GM19193 (cell line): ENCODE measurements at regions not wholly inside any gene's neighbourhood (a gene's known extent, or its start where the extent isn't known, plus 50 kb on each side); places are given as distances from the start of the nearest gene placed in this dataset.

Experiments
- POLR2A ChIP-seq: IDR thresholded peaks from 4 replicates; pipeline ENCODE4 v1.6.1; 2011; ENCODE audit not compliant: insufficient read depth, insufficient read length; ENCODE audit errors: extremely low read depth

DNA sequence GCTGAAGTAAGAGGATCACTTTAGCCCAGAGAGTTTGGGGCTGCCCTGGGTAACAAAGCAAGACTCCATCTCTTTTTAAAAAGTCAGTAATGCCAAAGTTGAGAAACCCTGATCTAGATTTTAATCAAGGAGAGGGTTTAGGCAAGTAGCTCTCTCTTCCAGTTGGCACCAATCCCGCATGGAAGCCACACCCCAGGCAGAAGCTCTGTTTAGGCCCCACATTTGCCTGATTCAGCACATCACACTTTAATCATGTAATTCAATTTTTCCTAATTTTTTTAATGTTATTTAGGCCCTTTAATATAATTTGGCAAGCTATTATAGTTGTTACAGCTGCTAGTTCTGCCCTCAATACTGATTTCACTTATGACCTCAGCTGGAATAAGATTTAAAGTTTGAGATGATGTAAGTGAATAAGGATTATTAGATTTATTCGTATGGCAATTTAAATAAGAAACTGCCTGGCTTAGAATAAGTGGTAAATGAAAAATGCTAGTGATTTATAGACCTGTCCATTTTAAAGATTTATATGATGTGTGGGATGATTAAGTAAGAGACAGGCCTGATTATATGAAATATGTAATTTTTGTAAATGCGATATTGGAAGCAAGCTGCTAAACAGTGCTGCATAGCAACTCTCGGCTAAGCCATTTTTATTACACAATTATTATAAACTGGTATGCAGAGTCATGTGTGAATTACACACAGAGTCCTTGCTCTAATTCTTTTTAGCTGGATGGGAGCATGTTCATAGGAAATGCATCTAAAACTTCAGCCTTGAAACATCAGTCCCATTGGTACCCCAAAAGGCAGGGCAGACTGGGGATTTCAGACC lies 80.2 kb upstream of the NFE2L3 start:
- no peak for TF ChIP-seq POLR2A

DNA sequence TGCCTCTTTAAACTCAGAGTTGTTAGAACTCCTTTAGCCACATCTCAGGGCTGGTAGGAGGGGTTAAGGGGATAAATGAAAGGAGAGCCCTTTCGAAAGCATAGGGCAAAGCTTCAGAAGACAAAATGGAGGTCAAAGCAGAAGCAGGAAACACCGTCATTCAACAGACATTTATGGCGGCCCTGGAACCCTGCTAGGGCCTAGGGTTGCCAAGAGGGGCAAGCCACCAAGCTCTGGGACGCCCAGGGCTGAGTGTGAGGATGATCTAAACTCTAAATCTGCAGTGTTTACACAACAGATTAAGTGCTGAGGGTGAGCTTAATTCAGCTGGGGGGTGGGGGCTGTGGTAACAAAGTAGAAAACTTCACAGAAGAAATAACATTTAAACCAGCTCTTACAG lies 79.0 kb upstream of the NFE2L3 start:
- no peak for TF ChIP-seq POLR2A

DNA sequence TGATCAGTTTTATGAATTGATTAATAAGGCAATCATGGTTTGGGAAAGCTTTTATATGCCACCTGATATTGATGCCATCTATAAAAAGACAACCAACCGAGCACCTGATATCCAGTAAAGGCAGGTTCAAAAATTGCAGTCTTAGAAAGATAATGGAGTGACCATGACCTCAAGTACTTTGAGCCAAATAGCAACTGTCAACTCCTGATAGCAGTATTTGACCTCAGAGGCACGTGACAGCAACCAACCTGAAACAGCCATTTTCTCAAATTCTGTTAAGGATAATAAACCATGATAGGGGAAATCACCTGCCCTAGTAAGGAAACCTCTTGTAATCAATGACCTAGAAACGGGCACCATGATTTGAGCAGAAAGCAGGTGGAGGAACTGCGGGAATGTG lies 77.1 kb upstream of the NFE2L3 start:
- no peak for TF ChIP-seq POLR2A

DNA sequence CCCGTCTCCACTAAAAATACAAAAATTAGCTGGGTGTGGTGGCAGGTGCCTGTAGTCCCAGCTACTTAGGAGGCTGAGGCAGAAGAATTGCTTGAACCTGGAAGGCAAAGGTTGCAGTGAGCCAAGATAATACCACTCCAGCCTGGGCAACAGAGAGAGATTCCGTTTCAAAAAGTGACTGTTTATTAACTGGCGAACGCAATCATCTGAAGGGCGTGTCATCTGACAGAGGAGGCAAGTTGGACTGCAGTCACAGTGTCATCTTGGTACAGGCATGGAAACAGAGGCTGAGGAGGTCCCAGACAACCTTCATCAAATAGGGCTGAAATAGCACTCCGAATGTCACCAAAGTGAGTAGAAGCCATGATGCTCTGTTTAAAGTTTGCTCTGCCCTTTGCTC lies 75.3 kb upstream of the NFE2L3 start:
- no peak for TF ChIP-seq POLR2A

DNA sequence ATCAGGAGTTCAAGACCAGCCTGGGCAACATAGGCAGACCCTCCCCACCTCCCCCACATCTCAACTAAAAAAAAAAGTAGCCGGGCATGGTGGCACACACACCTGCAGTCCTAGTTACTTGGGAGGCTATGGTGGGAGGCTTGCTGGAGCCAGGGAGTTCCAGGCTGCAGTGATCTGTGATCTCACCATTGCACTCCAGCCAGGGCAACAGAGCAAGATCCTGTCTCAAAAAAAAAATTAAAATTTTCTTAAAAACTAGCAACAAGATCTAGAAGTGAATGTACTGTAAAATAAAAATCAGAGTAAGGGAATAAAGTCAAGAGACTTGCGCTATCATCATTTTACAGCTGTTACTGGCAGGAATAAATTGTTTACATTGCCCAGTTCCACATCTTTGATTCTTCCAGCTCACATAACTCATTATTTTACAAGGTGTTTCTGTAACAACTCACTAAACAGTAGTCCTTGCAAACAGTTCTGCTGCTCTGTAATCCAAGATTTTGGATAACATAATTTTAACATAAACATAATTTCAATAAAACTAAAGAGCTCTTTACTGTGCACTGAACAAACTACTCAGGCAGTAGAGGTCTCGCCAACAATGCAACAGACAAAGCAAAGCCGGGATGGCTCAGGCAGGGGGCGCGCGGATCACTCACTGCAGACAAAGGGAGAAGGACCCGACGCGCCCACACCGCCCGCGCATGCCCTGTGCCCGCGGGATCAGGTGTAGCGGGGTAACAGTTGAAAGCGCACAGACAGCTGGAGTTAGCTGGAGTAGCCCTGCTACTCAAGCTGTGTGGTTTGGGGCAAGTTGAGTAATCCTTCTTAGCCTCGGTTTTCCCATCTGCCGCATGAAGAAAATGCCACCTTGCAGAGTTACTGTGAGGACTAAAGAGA lies 73.3 kb upstream of the NFE2L3 start:
- TF ChIP-seq POLR2A: no peak

DNA sequence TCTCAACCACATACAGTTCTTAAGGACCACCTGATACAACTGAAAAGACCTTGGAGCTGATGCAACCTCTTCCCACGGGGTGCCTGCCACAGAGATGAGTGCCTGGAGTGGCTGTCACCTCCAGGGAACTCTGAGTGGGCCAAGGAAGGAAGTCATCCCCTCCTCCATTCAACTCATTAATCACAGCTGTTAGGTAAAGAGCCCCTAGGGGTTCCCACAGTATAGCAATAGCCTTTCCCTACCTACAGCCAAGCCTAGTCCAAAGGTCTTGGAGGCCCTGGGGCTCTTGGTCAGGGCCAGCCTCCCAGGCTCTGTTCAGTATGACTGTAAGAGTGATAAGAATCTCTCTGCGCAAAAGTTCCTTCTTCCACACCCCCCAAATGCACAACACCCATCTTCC lies 70.4 kb upstream of the NFE2L3 start:
- TF ChIP-seq POLR2A: no peak

DNA sequence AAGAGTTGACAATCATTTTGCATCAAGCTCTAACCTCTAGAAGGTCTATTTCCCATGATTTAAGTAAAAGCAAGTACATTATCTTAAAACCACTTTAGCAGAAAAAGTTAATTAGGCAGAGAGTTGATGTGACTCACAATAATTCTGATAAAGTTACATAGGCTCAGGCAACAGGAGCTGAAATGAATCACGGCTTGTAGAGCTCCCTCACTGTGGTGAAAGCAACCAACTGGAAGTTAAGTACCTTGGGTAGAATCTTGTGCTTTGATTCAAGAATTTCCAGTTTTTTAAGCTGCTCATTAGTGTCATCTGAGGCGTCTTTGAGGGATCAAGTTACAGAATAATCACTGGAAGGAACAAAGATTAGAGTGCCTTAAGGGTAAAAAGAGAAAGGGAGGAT lies 68.9 kb upstream of the NFE2L3 start:
- no peak for TF ChIP-seq POLR2A

DNA sequence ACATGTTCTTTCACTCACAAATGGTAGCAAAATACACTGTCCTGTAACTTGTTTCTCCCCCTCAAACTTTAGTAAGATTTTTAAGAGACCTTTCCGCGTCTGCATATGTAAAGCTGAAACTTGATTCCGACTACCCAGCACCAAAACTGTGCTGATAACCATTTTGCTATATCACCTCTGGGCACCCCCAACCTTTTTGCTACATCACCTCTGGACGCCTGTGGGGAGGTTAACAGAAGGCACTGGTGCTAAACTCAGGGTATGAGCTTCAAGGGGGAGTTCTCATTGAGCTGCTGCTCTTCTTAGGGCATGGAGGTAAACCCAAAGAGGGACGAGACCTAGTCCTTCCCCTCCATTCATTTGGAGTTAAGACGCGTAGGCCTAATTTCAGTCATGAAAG lies 67.6 kb upstream of the NFE2L3 start:
- TF ChIP-seq POLR2A: no peak

DNA sequence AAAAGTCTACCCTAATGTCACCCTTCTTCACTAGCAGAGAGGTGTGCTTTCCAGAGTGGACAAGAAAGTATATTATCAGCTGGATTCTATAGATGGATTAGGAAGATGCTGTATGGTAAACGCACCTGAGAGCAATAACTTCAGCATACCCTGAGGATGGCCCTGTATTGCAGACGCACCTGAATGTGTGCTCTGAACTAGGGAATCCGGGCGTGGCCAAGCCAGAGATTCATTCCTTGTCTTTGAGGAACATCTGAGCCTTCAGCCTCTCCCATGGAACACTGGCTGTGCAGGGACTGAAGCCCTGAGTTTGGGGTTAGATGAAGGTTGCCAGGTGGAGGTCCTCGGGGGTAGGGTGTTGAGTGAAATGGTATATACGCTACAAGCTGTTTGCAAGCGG lies 66.2 kb upstream of the NFE2L3 start:
- no peak for TF ChIP-seq POLR2A

DNA sequence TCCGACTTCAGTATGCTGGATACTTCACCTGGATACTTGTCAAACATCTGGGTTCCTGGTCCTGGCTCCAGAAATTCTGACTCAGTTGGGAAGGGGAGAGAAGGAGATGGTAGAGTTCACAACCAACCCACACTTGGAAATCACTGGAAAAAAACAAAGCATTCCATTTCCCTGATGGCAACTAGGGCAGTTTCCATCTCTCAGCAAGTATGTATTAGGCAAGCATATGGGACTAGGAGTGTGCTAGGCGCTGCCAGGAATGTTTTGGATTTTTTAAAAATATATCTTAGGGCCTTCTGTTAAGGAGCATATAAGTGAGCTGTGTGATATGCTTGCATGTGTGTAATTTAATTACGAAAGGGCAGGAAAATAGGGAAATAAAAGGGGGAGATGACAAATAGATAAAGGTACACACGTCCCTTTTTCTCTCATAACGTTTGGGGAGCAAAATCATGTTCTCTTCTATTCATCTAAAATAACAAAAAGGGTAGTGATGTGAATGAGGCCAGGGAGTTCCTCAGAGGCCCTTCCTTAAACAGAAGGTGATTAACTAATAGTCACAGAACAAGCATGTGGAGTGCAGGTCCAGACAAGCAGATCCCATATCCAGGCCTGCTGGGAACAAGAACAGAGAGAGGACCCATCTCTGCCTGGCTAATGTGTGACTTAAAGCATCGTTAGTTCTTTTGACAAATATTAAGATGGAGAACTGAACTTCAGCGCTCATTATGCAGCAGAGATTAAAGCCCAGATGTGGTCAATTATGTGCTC lies 64.5 kb upstream of the NFE2L3 start:
- TF ChIP-seq POLR2A: no peak

DNA sequence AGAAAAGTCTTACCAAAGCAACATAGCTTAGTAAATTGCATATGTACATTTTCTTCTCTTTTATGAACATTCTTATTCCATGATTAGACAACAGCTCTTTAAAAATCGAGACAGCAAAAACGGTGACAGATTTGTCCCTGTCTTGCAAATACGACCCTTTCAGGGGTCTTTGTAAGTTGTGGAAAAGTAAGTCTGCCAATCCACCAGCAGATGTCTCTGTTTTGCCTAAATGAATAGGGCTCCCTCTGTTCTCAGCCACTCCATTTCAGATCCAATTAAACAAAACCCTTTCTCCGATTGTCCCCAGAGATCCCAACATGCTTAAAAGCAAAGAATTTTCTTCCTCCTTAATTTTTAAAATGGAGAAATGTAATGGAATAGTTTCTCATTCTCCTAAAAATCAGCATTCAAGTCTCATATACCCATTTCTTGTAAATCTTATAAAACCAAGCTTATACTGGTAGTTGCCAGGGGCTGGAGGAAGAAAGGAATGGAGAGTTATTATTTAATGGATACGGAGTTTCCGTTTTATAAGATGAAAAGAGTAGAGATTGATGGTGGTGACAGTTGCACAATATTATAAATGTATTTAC lies 61.0 kb upstream of the NFE2L3 start:
- TF ChIP-seq POLR2A: no peak

DNA sequence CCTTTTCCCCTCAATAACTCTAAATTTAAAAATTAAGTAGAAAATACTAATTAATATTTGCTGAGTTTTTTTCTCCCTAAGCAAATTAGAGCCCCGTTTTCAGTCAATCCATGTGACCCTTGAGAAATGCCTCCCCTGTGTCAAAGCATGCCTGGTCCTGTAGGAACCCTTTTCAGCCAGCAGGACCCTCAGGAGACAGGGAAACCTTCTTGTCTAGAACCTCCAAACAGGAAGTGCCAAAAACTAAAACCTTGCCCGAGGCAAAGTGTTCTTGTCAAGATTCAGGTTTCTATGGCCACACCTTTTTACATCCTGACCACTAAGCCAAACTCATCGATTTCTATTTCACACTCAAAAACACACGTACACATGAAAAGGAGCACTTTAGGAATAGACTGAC lies 60.1 kb upstream of the NFE2L3 start:
- no peak for TF ChIP-seq POLR2A

DNA sequence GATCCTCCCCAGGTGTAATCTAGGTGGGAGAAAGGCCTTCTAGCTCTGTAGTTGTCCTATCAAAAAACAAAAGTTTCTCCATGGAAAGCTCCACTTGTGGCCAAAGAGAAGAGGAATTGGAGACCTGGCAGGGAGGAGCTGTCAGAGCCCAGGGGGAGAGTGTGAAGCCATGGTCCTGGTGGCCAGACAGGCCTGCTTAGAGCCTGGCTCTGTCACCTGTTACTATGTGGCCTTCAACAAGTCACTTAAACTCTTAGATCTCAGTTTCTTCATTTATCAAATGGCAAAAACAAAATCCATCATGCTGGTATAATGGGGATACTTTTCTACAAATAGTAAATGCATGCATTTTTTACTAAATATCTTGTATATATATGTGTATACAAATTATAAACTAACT lies 59.0 kb upstream of the NFE2L3 start:
- no peak for TF ChIP-seq POLR2A

DNA sequence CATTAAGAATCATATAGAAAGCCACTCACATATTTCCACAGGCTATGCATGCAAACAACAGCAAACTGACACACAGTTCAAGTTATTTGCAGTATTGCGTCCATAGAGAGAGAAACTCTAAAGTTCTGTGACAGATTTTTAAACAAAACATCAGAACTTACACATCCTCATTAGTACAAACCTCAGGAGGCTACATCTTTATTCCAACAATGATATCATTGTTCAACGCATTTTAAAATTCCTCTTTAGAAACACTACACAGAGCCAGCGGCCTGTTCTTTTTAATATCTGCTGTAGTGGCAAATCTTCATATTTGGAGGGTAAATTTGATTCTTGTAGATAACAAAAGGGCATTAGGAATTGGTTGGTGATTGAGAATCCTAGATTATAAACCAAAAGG lies 55.9 kb upstream of the NFE2L3 start:
- TF ChIP-seq POLR2A: no peak

DNA sequence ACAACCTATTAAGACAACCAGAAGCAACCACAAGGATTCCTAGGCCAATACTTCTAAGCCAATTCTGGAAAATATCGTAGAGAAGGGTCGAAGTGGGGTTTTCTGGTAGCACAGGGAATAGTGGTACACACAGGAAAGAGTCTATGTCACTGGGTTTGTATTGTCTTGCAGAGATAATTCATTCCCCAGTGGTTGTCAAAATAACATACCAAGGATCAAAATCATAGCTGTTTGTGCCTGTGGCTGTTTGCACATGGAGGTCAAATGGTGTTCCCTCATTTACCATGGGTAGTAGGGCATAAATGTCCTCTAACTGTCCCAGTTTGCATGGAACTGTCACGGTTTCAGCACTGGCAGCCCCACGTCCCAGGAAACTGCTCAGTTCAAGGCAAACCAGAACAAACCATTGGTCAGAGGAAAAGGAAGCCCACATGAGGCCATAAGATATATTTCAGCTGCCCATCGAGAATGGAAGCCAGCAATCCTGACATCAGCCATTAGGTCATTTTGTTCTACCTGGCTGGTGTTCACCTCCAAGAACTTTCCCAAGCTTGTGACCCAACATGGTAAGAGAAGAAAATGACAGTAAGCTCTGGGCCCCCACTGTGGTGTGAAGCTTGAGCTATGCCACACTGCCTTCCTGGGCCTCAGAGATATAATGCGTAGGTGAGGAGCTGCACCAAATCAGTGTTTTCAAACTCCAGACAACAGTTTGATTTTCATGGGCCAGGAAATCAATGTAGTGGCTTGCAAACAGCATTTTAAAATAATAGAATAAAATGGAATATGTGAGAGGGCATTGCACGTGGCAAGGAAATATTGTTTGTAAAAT lies 53.9 kb upstream of the NFE2L3 start:
- TF ChIP-seq POLR2A: no peak

DNA sequence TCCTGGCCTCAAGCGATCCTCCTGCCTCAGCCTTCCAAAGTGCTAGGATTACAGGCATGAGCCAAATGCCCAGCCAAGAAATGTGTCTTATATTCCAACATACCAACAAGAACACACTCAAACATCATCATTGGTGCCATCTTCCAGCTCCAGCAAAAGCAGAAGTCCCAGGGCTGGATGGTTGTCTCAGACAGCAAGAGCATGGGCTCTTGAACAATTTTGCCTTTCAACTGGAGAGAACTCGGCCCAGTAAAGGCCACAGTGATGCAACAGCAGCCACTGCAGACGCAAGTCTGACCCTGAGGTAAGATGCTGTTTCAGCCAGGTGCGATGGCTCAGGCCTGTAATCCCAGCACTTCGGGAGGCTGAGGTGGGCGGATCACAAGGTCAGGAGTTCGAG lies 52.8 kb upstream of the NFE2L3 start:
- TF ChIP-seq POLR2A: no peak
